Esophagus squamous epithelium (tissue), 5 donors: ENCODE measurements at regions not wholly inside any gene's neighbourhood (a gene's known extent, or its start where the extent isn't known, plus 50 kb on each side); places are given as distances from the start of the nearest gene placed in this dataset.

Experiments used
- DNase-seq: peaks from one replicate; lab custom pipeline; 2025; lab: John Stamatoyannopoulos, UW
- H3K27ac ChIP-seq, 4 donors: fragments of 200-600 bp; sonication (generic); one replicate each; pipeline ENCODE4 v1.5.1; 2016 to 2019; ENCODE audit warnings: mild to moderate bottlenecking in 1 of 4
- H3K27me3 ChIP-seq, 4 donors: fragments of 200-600 bp; sonication (generic); 1 replicate in 3 of 4; 2 replicates in 1 of 4; pipeline versions ENCODE4 v1.5.1 to v1.6.0; 2017 to 2021; ENCODE audit warnings: antibody characterized with exemption in 1 of 4
- H3K36me3 ChIP-seq, 3 donors: fragments of 200-600 bp; sonication (generic); one replicate each; pipeline ENCODE4 v1.5.1; 2016 to 2019
- H3K4me1 ChIP-seq, 3 donors: fragments of 200-600 bp; sonication (generic); one replicate each; pipeline ENCODE4 v1.5.1; 2017 to 2019
- H3K4me3 ChIP-seq, 4 donors: fragments of 200-600 bp; sonication (generic); 1 replicate in 3 of 4; 2 replicates in 1 of 4; pipeline ENCODE4 v1.5.1; 2016 to 2019; ENCODE audit warnings: mild to moderate bottlenecking in 2 of 4, moderate library complexity in 1 of 4
- H3K9me3 ChIP-seq, 3 donors: fragments of 200-600 bp; sonication (generic); one replicate each; pipeline ENCODE4 v1.5.1; 2016 to 2019
- POLR2A ChIP-seq, 4 donors: fragments of 450-650 bp; IDR thresholded peaks; one replicate each; pipeline ENCODE4 v1.6.1; 2017; ENCODE audit warnings: antibody characterized with exemption in 4 of 4, mild to moderate bottlenecking in 4 of 4, moderate library complexity in 3 of 4
- WGBS, 2 donors: methylation state at CpG; one replicate each; pipeline ENCODE4 v1.1.5; 2018; 5-methylcytosine and 5-hydroxymethylcytosine counted together
- intact Hi-C: fragments of 100-400 bp; cut with DNase I; formaldehyde crosslinking; loops from one replicate; pipeline ENCODE4 v1.15.0; 2022
- TF ChIP-seq, protein P1 (sequence below), 6 experiments: fragments of 450-650 bp in 4 of 6; fragments of 200-600 bp in 2 of 6; sonication (generic) in 2 of 6; IDR thresholded peaks; one replicate each; pipeline ENCODE4 v1.5.1; 2016 to 2019; ENCODE audit warnings: antibody characterized with exemption in 6 of 6, mild to moderate bottlenecking in 4 of 6, moderate library complexity in 4 of 6
- donor health status: DM: yes; HTN: yes; CAD: no.

DNA sequence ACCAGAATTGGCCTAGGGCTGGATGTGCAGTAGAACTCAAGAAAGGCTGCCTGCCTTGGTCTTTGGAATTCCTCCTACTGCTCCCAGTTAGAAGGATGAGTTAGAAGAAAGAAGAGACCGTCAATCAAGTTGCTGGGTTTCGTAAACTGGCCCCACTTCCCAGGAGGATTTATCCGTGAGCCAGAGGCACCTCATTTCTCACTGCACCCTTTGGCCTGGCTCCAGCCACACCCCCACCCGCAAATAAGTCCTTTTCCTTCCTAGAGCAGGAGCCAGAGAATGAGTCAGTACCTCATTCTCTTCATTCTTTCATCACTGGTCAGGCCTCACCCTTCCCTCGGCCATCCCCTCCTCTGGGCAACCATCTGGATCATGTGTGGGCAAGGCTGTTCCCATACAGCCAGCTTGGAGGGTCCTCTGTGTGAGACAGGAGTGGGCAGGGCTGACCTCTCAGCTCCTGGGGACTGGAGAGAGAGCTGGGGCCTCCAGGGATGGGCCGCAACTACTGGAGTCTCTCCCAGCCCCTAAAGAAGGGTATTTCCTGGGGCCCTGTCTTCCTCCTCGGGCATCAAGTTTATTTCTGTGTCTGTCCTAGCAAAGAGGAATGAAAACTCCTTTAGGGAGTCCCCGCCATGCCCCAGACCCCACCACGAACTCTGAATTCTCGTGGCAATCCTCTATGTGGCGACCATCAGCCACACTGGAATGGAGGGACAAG is 87.2 kb upstream of the DUSP5 start:
- 29 to 40% methylated on average over 8 of the region's 11 CpGs for WGBS, 2 donors
- DNase-seq = no peak

DNA sequence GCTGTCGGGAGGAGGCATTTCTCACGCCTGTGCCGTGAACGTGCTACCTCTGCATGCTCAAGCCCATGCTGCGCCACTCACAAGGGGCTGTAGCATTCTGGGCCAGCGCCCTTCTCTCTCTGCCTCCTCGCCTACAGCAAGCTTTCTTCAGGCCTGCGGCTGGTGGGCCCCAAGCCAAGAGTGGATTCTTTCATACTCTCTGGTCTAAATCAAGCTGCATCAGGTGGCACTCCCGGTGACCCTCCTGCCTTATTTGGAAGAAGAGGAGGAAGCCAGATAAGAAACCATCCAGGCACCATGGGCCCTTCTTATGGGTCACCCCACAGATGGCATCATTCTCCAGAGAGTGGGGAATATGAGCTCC is 86.7 kb upstream of the DUSP5 start:
- H3K27me3 ChIP-seq = no peaks in the 10 kb centered on the region
- WGBS, 2 donors = 53 to 64% methylated on average over 7 to 8 of the region's 9 CpGs
- peaks cover 27 to 85% (median 45%) of the 10 kb centered on the region in 3 donors for H3K4me1 ChIP-seq
- no peaks in the 10 kb centered on the region for H3K36me3 ChIP-seq
- no peaks in the 10 kb centered on the region for H3K9me3 ChIP-seq
- intact Hi-C loops = no loop called here
- peak overlapping the region; percentile 29 to 74 (median 64) for H3K27ac ChIP-seq
- no peak overlapping the region for H3K4me3 ChIP-seq
- TF ChIP-seq POLR2A (IDR thresholded peaks at IDR 0.05) = no peak
- TF ChIP-seq, protein P1, sequence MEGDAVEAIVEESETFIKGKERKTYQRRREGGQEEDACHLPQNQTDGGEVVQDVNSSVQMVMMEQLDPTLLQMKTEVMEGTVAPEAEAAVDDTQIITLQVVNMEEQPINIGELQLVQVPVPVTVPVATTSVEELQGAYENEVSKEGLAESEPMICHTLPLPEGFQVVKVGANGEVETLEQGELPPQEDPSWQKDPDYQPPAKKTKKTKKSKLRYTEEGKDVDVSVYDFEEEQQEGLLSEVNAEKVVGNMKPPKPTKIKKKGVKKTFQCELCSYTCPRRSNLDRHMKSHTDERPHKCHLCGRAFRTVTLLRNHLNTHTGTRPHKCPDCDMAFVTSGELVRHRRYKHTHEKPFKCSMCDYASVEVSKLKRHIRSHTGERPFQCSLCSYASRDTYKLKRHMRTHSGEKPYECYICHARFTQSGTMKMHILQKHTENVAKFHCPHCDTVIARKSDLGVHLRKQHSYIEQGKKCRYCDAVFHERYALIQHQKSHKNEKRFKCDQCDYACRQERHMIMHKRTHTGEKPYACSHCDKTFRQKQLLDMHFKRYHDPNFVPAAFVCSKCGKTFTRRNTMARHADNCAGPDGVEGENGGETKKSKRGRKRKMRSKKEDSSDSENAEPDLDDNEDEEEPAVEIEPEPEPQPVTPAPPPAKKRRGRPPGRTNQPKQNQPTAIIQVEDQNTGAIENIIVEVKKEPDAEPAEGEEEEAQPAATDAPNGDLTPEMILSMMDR (IDR thresholded peaks at IDR 0.05) = no peak
- DNase-seq = no peak

More for the DNA sequence above, 87.2 kb upstream of the DUSP5 start:
- H3K27me3 ChIP-seq = no peaks in the 10 kb centered on the region
- no peak for TF ChIP-seq POLR2A (IDR thresholded peaks at IDR 0.05)
- TF ChIP-seq, protein P1 (IDR thresholded peaks at IDR 0.05) = no peak
- H3K4me3 ChIP-seq = no peak overlapping the region
- peak overlapping the region; percentile 29 to 74 (median 64) for H3K27ac ChIP-seq
- H3K36me3 ChIP-seq = no peaks in the 10 kb centered on the region
- peaks cover 27 to 79% (median 43%) of the 10 kb centered on the region in 3 donors for H3K4me1 ChIP-seq
- H3K9me3 ChIP-seq = no peaks in the 10 kb centered on the region
- intact Hi-C loops = no loop called here

DNA sequence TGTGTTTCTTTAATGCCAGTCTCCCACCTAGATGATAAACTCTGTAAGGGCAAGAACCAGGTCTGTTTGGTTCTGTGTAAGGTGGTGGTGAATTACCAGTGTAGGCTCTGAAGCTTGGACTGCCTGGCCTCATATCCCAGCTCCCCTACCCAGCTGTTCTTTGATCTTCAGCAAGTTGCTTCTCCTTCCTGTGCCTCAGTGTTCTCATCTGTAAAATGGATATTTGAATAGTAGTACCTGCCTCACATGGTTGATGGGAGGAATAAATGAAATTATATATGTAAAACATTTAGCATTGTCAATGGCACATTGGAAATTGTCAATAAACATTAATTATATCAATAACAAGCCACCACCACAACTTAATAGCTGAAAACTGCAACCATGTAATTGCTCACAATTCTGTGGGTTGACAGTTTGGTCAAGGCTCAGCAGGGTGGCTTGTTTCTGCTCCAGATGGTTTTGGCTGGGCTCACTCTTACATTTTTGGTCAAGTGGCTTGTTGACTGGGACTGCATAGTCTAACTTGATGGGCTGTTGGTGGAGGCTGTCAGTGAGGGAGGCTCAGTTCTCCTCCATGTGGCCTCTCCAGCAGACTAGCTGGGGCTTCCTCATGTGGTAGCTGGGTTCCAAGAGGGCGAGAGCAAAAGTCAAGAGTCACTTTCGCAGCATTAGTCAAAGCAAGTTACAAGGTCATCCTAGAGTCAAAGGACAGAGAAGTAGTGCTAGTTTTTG is 84.5 kb upstream of the DUSP5 start:
- Histone ChIP-seq H3K27ac (peak overlapping the region in 2 of 4 donors; percentile 13 to 61), H3K27me3 (no peaks in the 10 kb centered on the region), H3K9me3 (no peaks in the 10 kb centered on the region), H3K36me3 (no peaks in the 10 kb centered on the region), H3K4me3 (no peak overlapping the region), H3K4me1 (peaks cover 25 to 93% (median 46%) of the 10 kb centered on the region in 3 donors)
- DNase-seq = no peak
- intact Hi-C loops = no loop called here
- 75% methylated on average over 2 of the region's 2 CpGs; no CpG with 5 or more reads in 1 of the 2 donors for WGBS, 2 donors
- TF ChIP-seq POLR2A (IDR thresholded peaks at IDR 0.05) = no peak

DNA sequence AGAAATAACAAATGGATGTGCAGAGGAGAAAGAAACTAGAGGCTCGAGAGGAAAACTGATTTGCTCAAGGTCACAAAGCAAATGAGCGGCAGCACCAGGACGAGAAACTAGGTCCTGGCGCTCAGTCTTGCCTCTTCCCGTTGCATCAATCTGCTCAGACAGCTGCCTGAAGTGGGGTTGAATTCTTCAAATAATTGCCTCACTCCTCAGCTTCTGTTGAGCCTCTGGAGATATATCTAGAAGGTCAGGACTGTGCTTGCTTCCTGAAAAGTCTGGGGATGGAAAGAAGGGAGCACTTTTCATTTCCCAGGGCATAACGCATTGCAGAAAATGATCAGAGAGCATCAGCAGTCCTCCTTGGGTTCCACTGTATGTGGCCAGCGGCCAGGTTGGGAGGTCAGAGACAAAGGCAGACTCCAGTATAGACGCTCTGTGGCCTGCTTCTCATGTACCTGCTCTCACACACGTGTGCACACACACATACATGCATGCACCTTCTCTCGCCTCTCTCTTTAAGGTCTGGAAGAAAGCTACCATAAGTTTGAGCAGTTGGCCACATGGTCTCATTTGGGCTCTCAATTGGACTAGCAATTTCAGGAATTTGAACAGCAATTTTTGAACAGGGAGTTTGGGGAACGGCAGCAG is 83.7 kb upstream of the DUSP5 start:
- intact Hi-C loops = no loop called here
- no peak for DNase-seq
- no peaks in the 10 kb centered on the region for H3K36me3 ChIP-seq
- H3K4me1 ChIP-seq = peaks cover 20 to 85% (median 41%) of the 10 kb centered on the region in 3 donors
- no peaks in the 10 kb centered on the region for H3K27me3 ChIP-seq
- 68 to 77% methylated on average over 10 to 11 of the region's 11 CpGs for WGBS, 2 donors
- no peaks in the 10 kb centered on the region for H3K9me3 ChIP-seq
- H3K4me3 ChIP-seq = no peak overlapping the region
- TF ChIP-seq, protein P1 (IDR thresholded peaks at IDR 0.05) = no peak
- no peak for TF ChIP-seq POLR2A (IDR thresholded peaks at IDR 0.05)
- peak overlapping the region; percentile 18 to 61 (median 36) for H3K27ac ChIP-seq

DNA sequence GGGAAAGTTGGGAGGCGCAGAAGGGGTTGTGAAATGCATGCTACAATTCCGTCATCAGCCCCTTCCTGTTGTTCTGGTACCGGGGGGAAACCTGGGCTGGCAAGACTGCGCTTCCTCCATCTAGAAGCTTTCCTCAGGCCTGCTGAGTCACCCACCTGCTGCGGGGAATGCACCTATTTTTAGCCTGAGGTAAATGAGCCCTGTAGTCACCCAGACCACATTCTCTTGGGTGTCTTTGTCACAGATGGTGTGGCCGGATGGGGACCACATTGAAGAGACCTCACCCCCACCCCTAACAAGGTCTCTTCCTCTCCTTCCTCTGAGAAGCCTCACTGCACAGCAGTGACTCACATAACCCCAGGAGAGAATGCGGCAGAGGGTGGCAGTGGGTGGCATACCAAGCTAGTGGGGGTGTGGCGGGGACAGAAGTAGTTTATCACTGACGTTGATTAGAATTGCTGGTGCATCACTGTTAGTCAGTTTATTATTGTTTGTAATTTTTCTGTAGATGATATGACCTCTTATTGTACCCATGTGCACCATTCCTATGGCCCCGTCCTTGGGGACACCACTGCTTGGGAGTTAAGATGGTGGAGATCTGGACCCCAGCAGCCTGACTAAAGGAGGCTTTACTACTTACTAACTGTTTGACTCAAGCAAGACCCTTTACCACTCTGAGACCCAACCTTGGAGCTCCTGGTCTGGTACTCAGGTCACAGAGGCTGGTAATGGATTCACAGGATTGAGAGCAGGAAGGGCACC is 83.0 kb upstream of the DUSP5 start:
- H3K9me3 ChIP-seq = no peaks in the 10 kb centered on the region
- 29 to 36% methylated on average over 4 to 9 of the region's 10 CpGs for WGBS, 2 donors
- no peaks in the 10 kb centered on the region for H3K36me3 ChIP-seq
- peak; percentile 66 for DNase-seq
- intact Hi-C loops = no loop called here
- TF ChIP-seq POLR2A (IDR thresholded peaks at IDR 0.05) = no peak
- TF ChIP-seq, protein P1 (IDR thresholded peaks at IDR 0.05) = no peak
- H3K4me1 ChIP-seq = peaks cover 20 to 78% (median 38%) of the 10 kb centered on the region in 3 donors
- H3K27ac ChIP-seq = peak overlapping the region; percentile 31 to 61 (median 46)
- H3K4me3 ChIP-seq = no peak overlapping the region
- no peaks in the 10 kb centered on the region for H3K27me3 ChIP-seq
